GM12892 (cell line): ENCODE measurements at regions not wholly inside any gene's neighbourhood (a gene's known extent, or its start where the extent isn't known, plus 50 kb on each side); places are given as distances from the start of the nearest gene placed in this dataset.

ENCODE experiments used
- POLR2A ChIP-seq: IDR thresholded peaks from 2 replicates; pipeline ENCODE4 v1.6.1; 2011; ENCODE audit warnings: low read depth, low read length, control low read depth
- POLR2AphosphoS5 ChIP-seq: IDR thresholded peaks from 2 replicates; pipeline ENCODE4 v1.6.1; 2011; ENCODE audit warnings: low read depth, low read length, control low read depth
- TAF1 ChIP-seq: IDR thresholded peaks from 2 replicates; pipeline ENCODE4 v1.6.1; 2011; ENCODE audit warnings: low read depth, mild to moderate bottlenecking, control low read depth, low read length, borderline replicate concordance

DNA sequence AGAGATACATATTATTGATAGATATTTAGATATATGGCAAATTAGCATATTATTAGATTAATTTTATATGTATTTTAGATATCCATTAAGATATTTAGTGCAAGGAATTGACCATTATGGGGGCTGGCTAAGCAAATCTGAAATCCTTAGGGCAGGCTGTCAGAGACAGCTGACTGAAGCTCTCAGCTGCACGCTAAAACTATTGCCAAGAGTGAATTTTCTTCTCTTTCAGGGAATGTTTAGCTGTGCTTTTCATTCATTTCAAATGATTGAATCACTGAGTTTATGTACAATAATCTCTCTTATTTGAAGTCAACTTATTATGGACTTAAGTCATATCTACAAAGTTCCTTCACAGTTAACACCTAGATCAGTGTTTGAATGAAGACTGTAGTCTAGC, 566.5 kb downstream of the LRFN5 start:
- TF ChIP-seq TAF1 (no peak), POLR2A (no peak), POLR2AphosphoS5 (no peak)
